ENCODE measurements at regions not wholly inside any gene's neighbourhood (a gene's known extent, or its start where the extent isn't known, plus 50 kb on each side); places are given as distances from the start of the nearest gene placed in this dataset.

GRCh38 chr1:88472714-88473113 lies 211.4 kb upstream of the PKN2 start:
- no peaks in the 10 kb centered on the region for H3K4me1 ChIP-seq (ENCODE audit: insufficient read depth, low read length, severe bottlenecking)
- no peaks in the 10 kb centered on the region for H4K20me1 ChIP-seq (ENCODE audit: insufficient read depth, low read length)
- no peak overlapping the region for H3K4me3 ChIP-seq (ENCODE audit: low read depth, low read length, poor library complexity, severe bottlenecking)

GRCh38 chr1:88474555-88475304 lies 209.3 kb upstream of the PKN2 start:
- no peak for TF ChIP-seq EZH2 (IDR thresholded peaks at IDR 0.05; ENCODE audit: borderline replicate concordance, low read length)
- TF ChIP-seq CTCF (IDR thresholded peaks at IDR 0.05; ENCODE audit: low read length) = no peak
- Histone ChIP-seq H3K27ac (ENCODE audit: low read depth, low read length, poor library complexity, severe bottlenecking) (no peak overlapping the region), H3K27me3 (ENCODE audit: insufficient read depth, low read length) (no peaks in the 10 kb centered on the region), H3K9ac (ENCODE audit: low read length) (no peak overlapping the region), H3F3A (ENCODE audit: insufficient read depth, low read length) (no peaks in the 10 kb centered on the region), H3K4me3 (ENCODE audit: low read depth, low read length, poor library complexity, severe bottlenecking) (no peak overlapping the region), H4K20me1 (ENCODE audit: insufficient read depth, low read length) (no peaks in the 10 kb centered on the region), H3K4me2 (ENCODE audit: low read length) (no peak overlapping the region), H3K4me1 (ENCODE audit: insufficient read depth, low read length, severe bottlenecking) (no peaks in the 10 kb centered on the region), H3K9me2 (ENCODE audit: low read depth, low read length) (no peaks in the 10 kb centered on the region), H3K9me3 (ENCODE audit: low read length) (no peaks in the 10 kb centered on the region), H2AFZ (ENCODE audit: low read length) (no peak overlapping the region), H3K79me2 (ENCODE audit: insufficient read depth, low read length) (no peaks in the 10 kb centered on the region), H3K36me3 (ENCODE audit: insufficient read depth, low read length) (no peaks in the 10 kb centered on the region)

More at GRCh38 chr1:88472714-88473113, 211.4 kb upstream of the PKN2 start:
- Histone ChIP-seq H3K36me3 (ENCODE audit: insufficient read depth, low read length) (no peaks in the 10 kb centered on the region), H3K9ac (ENCODE audit: low read length) (no peak overlapping the region), H3F3A (ENCODE audit: insufficient read depth, low read length) (no peaks in the 10 kb centered on the region), H3K9me3 (ENCODE audit: low read length) (no peaks in the 10 kb centered on the region), H3K27ac (ENCODE audit: low read depth, low read length, poor library complexity, severe bottlenecking) (no peak overlapping the region), H2AFZ (ENCODE audit: low read length) (no peak overlapping the region), H3K79me2 (ENCODE audit: insufficient read depth, low read length) (no peaks in the 10 kb centered on the region), H3K4me2 (ENCODE audit: low read length) (no peak overlapping the region), H3K27me3 (ENCODE audit: insufficient read depth, low read length) (no peaks in the 10 kb centered on the region), H3K9me2 (ENCODE audit: low read depth, low read length) (no peaks in the 10 kb centered on the region)
- TF ChIP-seq CTCF (IDR thresholded peaks at IDR 0.05; ENCODE audit: low read length) = no peak
- TF ChIP-seq EZH2 (IDR thresholded peaks at IDR 0.05; ENCODE audit: borderline replicate concordance, low read length) = no peak

GRCh38 chr1:88484881-88485280 lies 199.2 kb upstream of the PKN2 start:
- Histone ChIP-seq H3K4me2 (ENCODE audit: low read length) (no peak overlapping the region), H3K4me1 (ENCODE audit: insufficient read depth, low read length, severe bottlenecking) (no peaks in the 10 kb centered on the region), H3K9ac (ENCODE audit: low read length) (no peak overlapping the region), H3F3A (ENCODE audit: insufficient read depth, low read length) (no peaks in the 10 kb centered on the region), H3K9me3 (ENCODE audit: low read length) (no peaks in the 10 kb centered on the region), H3K79me2 (ENCODE audit: insufficient read depth, low read length) (no peaks in the 10 kb centered on the region), H3K36me3 (ENCODE audit: insufficient read depth, low read length) (no peaks in the 10 kb centered on the region), H3K27me3 (ENCODE audit: insufficient read depth, low read length) (no peaks in the 10 kb centered on the region), H3K4me3 (ENCODE audit: low read depth, low read length, poor library complexity, severe bottlenecking) (no peak overlapping the region), H3K27ac (ENCODE audit: low read depth, low read length, poor library complexity, severe bottlenecking) (no peak overlapping the region), H3K9me2 (ENCODE audit: low read depth, low read length) (no peaks in the 10 kb centered on the region), H2AFZ (ENCODE audit: low read length) (no peak overlapping the region), H4K20me1 (ENCODE audit: insufficient read depth, low read length) (no peaks in the 10 kb centered on the region)
- TF ChIP-seq EZH2 (IDR thresholded peaks at IDR 0.05; ENCODE audit: borderline replicate concordance, low read length) (no peak), CTCF (IDR thresholded peaks at IDR 0.05; ENCODE audit: low read length) (no peak)

All from OCI-LY1 (cell line).